ENCODE measurements at regions not wholly inside any gene's neighbourhood (a gene's known extent, or its start where the extent isn't known, plus 50 kb on each side); places are given as distances from the start of the nearest gene placed in this dataset.

DNA sequence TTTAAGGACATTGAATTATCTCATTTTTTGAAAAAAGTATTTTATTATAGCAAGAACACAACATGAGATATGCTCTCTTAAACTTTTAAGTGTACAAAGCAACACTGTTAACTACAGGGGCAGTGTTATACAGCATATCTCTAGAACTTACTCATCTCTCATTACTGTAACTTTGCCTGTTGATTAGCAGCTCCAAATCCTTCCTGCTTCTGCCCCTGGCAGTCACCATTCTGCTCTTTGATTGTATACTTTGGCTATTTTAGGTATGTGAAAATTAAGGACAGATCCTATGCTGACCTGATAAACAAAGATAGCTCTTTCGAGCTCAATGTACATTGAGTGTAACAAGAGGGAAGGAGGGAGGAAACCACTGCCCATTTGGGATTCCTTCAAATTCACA, 1349.8 kb upstream of the GJE1 start:
- no peak for DNase-seq (ENCODE audit: low read depth)

DNA sequence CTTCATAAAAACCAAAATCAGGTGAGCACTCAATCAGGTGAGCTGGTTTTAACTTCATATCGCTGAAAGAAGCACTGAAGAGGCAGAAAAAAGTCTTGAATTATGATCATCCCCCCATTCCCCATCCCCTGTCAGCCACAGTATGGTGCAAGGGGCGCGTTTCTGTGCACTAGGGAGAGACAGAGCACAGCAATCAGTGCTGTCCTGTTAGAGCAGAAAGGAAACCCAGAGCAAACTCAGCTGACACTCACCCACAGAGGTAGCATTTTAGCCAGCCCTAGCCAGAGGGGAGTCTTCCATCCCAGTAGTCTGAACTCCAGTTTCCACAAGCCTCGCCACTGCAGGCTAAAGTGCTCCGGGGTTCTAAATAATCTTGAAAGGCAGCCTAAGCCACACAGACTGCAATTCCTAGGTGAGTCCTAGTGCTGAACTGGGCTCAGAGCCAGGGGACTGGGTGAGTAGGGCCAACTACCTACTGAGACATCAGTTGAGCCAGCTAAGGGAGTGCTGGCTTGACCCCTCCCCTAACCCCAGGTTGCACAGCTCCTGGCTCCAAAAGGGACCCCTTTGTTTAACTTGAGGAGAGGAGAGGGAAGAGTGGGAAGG, 1352.6 kb upstream of the GJE1 start:
- DNase-seq (ENCODE audit: low read depth), result no peak

DNA sequence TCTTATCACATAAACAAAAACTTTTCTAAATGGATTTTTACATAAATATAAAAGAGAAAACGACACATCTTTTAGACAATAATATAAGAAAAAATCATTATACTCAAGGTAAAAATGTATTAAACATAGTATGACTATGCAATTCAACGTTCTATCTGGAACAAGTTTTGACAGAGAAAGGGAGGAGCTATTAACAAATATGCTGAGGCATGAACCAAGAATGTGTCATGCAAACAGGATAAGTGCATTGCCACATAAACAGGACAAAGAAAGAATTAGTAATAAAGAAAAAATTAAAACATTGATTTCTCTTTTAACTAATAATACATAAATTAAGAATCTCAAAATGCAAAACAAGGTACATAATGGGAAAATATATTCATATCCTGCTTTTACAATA, 1353.4 kb upstream of the GJE1 start:
- no peak for DNase-seq (ENCODE audit: low read depth)

DNA sequence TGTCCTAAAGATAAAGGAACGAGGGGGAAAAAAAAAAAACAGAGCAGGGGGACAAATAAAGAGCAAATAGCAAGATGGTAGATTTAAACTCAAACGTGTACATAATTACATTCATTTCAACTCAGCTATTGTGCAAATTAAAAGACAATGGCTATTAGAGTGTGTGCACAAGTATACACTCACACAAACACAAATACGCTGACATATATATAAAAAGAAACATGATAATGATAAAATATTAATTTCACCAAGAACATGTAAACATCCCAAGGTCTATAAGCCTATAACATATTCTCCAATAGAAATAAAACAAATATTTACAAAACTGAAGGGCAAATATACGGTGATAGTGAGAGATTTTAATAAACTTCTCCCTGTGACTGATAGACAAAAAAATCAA, 1354.9 kb upstream of the GJE1 start:
- DNase-seq (ENCODE audit: low read depth), result no peak

DNA sequence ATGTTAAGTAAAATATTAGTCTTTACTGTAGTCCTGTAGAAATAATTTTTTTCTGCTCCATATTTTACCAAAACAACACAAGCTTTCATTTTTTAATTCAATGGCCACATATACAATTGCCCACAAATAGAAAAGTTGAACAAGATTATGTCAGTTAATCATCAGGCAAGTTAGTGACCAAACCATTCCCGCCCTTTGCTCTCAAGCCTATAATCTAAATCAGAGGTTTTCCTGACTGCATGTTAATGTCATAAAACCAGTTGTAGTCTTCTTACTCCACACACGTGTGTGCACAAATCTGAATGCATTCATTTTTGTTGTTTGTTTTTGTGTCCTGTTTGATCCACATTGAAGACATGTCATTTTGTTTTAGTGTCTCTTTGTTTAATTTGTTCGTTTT, 1357.7 kb upstream of the GJE1 start:
- no peak for DNase-seq (ENCODE audit: low read depth)

DNA sequence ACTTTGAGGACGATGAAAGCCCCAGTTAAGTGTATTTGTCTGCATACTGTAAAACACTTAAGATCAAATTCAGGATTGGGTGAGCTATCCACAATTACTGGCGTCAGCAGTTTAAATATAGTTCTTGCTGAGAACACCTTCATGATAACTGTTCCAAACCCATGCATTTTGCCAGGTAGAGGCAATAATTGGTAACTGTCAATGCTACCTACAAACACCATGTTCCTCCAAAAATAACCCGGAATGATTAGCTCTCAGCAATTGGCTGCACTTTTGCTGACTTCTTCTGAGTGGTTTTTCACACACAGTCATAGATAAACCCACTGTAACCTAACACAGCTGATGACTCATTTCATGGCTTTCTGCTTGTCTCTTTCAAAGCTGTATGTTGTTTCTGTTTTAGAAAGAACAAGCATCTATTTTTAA, 1358.6 kb upstream of the GJE1 start:
- peak; percentile 81 for DNase-seq (ENCODE audit: low read depth)

DNA sequence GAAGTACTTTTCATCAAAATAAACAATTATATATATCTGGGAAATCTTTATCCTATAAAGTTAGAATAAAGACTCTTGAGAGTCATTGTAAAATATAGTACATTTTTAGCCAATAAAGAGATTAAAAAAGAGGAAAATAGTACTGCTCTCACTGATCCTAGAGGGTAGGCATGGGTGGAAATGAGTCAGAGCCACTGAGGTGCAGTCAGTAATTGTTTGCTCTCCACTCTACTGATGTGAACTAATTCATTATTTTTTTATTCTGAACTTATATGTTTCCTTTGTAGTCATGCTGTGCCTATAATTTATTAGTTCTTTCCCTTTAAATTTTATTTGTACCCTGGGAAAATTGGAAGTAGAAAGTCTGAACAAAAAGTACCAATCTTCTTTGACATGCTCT, 1359.4 kb upstream of the GJE1 start:
- DNase-seq (ENCODE audit: low read depth), result no peak

DNA sequence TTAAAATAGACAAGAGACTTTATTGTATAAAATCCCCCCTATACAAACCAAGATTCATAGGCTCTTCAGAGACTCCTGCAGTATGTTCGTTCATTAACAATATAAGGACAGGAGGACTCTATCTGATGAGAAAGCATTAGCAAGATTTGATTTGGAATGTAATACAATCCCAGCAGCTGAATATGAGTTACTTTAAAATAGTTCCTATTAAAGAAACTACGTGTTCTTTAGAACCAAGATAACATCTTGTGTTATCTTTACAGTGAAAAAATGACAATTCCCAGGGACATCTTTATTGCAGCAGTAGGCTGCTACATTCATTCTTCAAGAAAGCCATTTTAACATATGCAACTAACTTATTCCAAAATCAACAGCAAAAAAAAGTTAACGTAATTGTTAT, 1360.1 kb upstream of the GJE1 start:
- no peak for DNase-seq (ENCODE audit: low read depth)

DNA sequence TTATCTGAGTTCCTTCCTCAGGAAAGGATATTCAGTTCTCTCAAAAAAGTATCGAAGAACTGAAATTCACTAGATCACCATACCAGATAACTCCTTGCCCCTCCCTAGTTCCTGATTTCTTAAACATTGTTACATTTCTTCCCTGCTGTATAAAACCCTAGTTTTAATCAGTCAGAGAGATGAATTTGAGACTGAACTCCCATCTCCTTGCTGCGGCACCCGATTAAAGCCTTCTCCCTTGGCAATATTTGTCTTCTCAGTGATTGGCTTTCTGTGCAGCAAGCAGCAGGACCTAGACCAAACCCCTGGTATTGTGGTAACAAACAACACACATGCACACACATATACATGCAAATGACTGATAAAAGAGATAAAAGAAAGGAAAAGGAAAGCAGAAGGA, 1364.6 kb upstream of the GJE1 start:
- DNase-seq (ENCODE audit: low read depth), result no peak

DNA sequence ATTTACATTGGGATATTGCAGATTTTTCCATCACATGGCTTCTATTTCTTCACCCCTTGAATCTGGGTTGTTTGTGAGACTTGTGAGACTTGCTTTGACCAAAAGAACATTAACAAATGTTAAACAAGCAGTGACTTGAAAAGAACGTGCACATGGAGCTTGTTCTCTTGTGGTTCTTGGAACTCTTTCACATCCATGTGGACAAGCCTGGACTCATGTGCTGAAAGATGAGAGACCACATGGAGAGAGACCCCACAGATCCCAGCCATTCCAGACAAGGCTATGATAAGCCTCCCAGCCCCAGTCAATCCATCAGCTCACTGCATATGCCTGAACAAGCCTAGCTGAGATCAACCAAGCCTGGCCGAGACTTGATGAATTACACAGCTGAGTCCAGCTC, 1365.7 kb upstream of the GJE1 start:
- no peak for DNase-seq (ENCODE audit: low read depth)

DNA sequence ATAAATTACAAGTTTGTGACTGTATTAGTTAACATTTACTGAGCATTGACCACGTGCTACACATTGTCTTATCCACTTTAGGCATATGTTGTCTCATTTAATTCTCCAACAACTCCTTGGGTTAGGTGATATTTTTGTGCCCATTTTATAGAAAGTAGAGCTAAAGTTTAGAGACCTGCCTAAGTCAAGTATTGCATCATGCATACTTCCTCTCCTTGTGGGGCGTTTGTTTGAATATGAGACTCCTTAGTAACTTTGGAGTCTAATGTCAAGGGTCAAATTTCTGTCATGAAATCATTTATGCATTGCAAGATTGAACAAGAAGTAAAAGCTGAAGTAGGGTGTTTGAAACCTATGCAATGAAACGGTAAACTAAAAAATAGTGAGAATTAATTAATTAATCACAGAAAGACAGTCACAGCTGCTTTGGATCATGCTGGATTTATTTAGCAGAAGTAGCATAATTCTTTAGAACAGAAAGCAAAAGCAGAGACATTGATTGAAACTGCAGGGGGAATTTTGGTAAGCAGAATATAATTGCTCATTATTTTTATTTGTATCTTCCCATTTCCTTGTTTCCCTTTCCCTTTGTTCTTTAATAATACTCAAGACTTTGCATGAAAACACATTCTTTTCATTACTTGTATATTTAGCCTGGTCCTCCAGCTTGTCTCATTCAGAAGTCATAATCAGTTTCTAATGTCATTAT, 1374.4 kb upstream of the GJE1 start:
- no peak for DNase-seq (ENCODE audit: low read depth)

DNA sequence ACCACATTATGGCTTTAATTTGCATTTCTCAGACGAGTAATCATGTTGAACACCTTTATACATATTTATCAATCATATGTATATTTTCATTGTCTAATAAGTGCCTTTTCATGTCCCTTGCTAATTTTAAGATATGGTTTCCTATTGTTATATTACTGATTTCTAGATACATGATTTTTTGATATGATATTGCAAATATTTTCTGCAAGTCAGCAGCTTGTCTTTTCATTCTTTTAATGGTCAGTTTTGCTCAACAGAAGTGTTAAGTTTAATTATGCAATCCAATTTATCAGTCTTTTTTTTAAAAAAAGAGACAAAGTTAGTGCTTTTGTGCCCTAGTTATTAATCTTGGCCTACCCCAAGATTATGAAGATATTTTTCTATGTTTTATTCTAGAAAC, 1377.8 kb upstream of the CITED2 start:
- no peak for DNase-seq (ENCODE audit: low read depth)

DNA sequence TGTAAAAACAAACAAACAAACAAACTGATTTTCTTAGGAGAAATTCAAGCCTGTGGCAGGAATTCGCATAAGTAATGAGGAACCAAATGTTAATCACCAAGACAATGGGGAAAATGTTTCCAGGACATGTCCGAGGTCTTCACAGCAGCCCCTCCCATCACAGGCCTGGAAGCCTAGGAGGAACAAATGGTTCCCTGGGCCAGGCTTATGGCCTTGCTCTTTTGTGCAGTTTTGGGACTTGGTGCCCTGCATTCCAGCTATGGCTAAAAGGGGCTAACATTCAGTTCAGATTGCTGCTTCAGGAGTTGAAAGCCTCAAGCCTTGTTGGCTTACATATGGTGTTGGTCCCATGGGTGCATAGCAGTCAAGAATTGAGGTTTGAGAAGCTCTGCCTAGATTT, 1372.7 kb upstream of the CITED2 start:
- DNase-seq (ENCODE audit: low read depth), result no peak

DNA sequence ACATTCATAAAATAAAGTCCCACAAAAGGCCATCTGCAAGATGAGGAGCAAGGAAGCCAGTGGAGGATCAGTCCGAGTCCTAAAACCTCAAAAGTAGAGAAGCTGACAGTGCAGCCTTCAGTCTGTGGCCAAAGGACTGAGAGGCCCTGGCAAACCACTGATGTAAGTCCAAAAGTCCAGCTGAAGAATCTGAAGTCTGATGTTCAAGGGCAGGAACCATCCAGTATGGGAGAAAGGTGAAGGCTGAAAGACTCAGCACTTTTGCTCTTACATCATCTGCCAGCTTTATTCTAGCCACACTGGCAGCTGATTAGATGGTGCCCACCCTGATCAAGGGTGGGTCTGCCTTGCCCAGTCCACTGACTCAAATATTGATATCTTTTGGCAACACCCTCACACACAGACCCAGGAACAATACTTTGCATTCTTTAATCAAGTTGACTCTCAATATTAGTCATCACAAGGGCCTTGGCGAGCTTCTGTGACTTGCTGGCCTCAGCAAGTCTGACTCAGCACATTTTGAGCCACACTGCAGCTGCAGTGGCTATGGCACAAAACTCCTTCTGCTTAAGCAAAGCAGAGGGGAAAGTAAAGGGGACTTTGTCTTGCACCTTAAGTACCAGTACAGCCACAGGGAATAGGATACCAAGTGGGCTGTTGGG, 1370.3 kb upstream of the CITED2 start:
- peak; percentile 32 for DNase-seq (ENCODE audit: low read depth)

DNA sequence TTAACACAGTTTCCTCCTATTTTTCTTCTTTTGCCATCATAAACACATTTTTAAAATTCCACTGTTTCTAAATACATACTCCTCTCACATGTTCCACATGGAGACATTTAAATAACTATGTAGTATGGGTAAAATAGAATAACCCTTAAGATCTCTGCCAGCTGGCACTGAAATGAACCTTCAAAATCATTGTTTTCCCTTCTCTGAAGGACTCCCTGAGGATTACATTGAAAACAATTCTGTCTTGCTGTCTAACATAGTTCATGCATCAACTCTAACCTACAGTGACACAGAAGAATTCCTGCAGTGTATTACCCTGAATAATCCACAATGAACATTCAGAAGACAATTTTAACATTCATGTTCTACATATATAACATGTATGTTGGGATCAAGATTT, 1361.8 kb upstream of the CITED2 start:
- DNase-seq (ENCODE audit: low read depth), result no peak

DNA sequence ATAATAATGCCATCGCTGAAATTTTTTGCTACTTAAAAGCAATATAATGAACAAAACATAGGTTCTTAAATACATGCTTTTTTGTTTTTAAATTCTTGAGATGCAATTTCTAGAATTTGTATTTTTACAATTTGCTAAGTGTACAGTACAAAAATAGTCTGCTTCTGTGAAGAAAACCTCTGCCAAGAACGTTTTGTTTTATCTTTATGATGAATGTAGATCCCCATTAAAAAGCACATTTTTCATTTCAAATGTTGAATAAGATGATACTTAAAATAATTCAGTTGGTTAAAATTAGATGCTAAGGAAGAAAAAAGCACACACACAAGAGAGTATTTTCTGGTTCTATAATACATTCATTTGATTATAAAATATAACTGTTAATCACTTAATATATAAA, 1358.5 kb upstream of the CITED2 start:
- no peak for DNase-seq (ENCODE audit: low read depth)

DNA sequence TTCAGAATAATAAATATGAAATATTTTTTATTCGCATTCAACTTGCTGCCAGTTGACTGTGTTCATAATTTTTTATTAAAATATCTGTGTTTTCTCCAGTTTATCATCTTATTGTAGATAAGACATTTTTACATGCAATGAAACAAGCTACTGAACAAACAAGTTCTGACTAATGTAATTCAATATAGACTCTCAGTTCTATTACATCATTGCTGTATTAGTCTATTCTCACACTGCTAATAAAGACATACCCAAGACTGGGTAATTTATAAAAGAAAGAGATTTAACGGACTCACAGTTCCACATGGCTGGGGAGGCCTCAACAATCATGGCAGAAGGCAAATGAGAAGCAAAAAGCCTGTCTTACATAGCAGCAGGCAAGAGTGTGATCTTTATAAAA, 1357.7 kb upstream of the CITED2 start:
- no peak for DNase-seq (ENCODE audit: low read depth)

DNA sequence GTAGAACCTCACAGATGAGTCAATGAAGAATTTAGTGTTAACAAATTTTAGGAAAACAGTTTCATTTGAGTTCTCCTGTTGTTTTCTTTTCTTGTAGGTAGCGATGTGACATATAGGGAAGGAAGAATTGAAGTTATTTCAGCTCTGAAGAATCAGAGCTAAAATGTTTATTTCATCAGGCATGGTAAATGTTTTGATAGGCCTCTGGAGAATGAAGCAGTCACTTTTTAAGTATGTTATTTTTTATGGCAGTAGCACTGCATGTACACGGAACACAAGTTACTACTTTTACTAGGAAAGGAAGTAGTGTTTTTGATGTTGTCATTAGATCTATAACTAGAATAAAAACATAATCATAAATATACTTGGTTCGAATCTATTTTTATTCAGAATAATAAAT, 1357.3 kb upstream of the CITED2 start:
- DNase-seq (ENCODE audit: low read depth), result no peak

DNA sequence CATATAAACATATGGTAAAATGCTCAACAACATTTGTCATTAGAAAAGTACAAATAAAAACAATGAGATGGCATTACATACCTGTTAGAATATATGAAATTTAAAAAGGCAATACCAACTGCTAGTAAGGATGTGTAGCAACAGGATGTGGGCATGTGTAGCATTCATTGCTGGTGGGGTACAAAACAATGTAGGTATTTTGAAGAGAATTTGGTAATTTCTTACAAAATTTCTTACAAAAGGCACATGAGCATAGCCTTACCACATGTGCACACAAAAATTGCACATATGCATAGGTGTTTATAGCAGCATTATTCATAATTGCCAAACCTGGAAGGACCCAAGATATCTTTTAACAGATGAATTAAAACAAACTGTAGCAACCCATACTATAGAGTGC, 1355.1 kb upstream of the CITED2 start:
- DNase-seq (ENCODE audit: low read depth), result no peak

DNA sequence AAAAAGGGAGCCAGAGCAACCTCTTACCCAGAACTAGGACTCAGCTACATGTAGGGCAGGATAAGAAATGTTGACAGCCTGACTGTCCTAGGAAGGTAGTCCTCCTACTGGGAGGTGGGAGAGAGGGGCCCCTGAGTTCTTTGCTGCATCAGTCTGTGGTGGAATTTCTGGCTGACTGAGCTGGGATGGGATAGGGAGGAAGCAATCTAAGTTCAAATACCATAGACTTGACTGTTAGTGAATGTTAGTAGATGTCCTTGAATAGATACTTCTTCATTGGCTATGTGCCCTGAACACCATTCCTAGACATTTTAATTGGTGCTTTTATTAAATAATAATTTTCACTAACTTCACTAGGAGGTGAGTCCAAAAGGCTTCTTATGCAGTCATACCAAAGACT, 1343.6 kb upstream of the CITED2 start:
- no peak for DNase-seq (ENCODE audit: low read depth)

DNA sequence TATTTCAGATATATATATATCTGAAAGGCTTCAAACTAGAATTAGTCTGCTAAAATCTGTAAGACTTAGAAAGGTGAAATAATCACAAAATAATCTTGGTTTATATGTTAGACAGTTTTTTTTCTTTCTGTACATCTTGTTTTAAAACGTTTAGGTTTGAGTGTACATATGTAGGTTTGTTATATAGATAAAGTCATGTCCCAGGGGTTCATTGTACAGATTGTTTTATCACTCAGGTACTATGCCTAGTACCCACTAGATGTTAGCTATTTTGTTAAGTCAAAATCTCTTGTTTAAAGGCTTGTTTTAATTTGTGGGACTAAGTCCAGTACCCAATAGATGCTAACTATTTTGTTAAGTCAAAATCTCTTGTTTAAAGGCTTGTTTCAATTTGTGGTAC, 1339.0 kb upstream of the CITED2 start:
- DNase-seq (ENCODE audit: low read depth), result no peak

DNA sequence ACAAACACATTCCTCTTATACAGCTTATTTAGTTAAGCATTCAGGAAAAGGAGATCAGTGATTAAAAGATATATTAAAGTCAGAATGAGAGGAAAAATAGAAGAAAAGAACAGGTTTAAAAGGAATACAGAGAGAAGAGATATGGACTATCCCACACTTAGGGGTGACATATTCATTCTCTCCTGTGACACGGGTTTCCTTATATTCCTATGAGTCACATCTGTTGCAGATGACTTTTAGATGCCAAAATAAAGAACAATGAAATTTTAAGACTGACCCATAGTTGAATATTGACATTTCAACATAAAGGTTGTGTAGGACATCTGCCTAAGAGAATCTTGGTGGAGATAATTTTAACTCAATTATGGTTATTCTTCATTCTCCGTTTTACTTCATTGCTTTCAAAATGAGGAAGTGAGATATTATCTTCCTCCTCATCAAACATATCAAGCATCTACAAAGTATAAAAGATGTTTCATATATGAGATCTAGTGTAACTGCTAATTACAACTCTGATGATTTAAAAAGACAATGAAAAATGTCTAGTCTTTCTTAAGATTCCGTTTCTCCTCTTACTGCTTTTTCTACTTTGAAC, 1336.7 kb upstream of the CITED2 start:
- DNase-seq (ENCODE audit: low read depth), result no peak

DNA sequence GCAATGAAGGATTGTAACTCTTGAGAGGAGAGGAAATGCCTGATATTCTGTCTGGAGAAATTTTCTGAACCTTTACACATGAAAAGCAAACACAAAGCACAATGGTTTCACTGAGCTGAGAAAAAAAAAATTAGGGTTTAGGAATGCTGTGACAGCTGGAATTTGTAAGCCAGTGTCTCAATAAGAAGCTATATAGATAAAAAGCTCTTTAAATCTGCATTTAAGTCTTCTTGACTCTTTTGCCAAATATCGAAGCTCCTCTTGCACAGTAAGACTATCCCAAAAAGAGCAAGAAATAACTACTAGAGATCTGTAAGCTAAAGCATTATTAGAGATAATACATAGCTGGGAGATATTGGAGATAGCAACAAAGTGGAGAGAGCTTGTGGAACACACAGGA, 1334.0 kb upstream of the CITED2 start:
- no peak for DNase-seq (ENCODE audit: low read depth)

Data from myocyte (in vitro differentiated cells).